Mesothelial cell of epicardium (in vitro differentiated cells): ENCODE measurements at regions not wholly inside any gene's neighbourhood (a gene's known extent, or its start where the extent isn't known, plus 50 kb on each side); places are given as distances from the start of the nearest gene placed in this dataset.

Source experiments
- DNase-seq, 2 experiments: peaks; one replicate each; pipeline ENCODE4 v3.0.0; 2021; ENCODE audit warnings: low spot score in 2 of 2; ENCODE audit not compliant: unreplicated experiment in 2 of 2
- H3K27ac Mint-ChIP-seq: 2 replicates; pipeline ENCODE4 v1.8.0; 2021; ENCODE audit warnings: mixed read lengths
- H3K27me3 Mint-ChIP-seq: 2 replicates; pipeline ENCODE4 v1.8.0; 2021; ENCODE audit warnings: low read depth, mixed read lengths
- H3K36me3 Mint-ChIP-seq: 2 replicates; pipeline ENCODE4 v1.8.0; 2021; ENCODE audit warnings: mixed read lengths
- H3K4me1 Mint-ChIP-seq: 2 replicates; pipeline ENCODE4 v1.8.0; 2021; ENCODE audit warnings: mixed read lengths
- H3K4me3 Mint-ChIP-seq: 2 replicates; pipeline ENCODE4 v1.8.0; 2021; ENCODE audit warnings: mild to moderate bottlenecking, moderate library complexity, mixed read lengths
- H3K9me3 Mint-ChIP-seq: 2 replicates; pipeline ENCODE4 v1.8.0; 2021; ENCODE audit warnings: mixed read lengths
- TF ChIP-seq, protein P1 (sequence below): fragments of 200-600 bp; sonication (generic); IDR thresholded peaks from one replicate; pipeline ENCODE4 v1.5.0; 2021; ENCODE audit warnings: antibody characterized with exemption; ENCODE audit not compliant: unreplicated experiment

DNA sequence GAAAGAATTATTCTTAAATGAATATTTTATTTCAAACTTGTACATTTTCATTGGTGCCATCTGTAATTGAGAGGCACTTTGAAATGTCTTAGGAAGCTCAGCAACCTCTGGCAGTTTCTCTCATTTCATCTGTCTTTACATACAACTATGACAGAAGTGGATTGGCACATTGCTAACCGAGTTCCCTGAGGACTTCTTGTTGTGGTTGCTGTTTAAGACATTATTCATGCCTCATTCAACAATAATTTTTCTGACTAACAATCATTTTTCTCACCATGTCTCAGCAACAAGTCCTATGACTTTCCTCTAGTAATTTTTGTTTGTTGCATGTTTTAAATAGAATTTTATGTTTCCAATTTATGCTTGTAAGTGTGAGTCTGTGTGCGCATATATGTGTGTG lies 284.0 kb upstream of the CWC22 start:
- no peaks in the 10 kb centered on the region for H3K4me1 Mint-ChIP-seq
- TF ChIP-seq, protein P1, sequence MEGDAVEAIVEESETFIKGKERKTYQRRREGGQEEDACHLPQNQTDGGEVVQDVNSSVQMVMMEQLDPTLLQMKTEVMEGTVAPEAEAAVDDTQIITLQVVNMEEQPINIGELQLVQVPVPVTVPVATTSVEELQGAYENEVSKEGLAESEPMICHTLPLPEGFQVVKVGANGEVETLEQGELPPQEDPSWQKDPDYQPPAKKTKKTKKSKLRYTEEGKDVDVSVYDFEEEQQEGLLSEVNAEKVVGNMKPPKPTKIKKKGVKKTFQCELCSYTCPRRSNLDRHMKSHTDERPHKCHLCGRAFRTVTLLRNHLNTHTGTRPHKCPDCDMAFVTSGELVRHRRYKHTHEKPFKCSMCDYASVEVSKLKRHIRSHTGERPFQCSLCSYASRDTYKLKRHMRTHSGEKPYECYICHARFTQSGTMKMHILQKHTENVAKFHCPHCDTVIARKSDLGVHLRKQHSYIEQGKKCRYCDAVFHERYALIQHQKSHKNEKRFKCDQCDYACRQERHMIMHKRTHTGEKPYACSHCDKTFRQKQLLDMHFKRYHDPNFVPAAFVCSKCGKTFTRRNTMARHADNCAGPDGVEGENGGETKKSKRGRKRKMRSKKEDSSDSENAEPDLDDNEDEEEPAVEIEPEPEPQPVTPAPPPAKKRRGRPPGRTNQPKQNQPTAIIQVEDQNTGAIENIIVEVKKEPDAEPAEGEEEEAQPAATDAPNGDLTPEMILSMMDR, result no peak
- no peak overlapping the region for H3K4me3 Mint-ChIP-seq
- peaks cover 14% of the 10 kb centered on the region for H3K9me3 Mint-ChIP-seq
- H3K27me3 Mint-ChIP-seq, result no peaks in the 10 kb centered on the region
- DNase-seq, result no peak
- H3K27ac Mint-ChIP-seq, result no peak overlapping the region
- H3K36me3 Mint-ChIP-seq, result no peaks in the 10 kb centered on the region

DNA sequence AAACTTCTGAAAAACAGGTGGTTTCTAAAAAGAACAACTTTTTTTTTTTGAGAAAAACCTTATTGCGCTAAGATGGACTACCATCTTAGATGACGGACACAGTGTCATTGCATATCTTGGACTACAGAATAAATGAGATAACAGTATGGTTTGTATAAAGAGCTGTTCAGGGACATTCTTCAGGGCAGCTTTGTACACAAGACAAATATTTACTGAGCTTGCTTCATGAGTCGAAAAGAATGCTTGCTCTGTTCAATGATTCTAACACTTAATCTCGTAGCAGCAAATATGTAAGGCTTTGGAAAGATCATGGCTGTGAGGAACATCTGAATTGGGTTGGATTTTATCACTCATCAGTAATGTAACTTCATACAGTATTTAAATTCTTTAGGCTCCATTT lies 282.5 kb upstream of the CWC22 start:
- H3K27ac Mint-ChIP-seq, result no peak overlapping the region
- TF ChIP-seq, protein P1, result no peak

DNA sequence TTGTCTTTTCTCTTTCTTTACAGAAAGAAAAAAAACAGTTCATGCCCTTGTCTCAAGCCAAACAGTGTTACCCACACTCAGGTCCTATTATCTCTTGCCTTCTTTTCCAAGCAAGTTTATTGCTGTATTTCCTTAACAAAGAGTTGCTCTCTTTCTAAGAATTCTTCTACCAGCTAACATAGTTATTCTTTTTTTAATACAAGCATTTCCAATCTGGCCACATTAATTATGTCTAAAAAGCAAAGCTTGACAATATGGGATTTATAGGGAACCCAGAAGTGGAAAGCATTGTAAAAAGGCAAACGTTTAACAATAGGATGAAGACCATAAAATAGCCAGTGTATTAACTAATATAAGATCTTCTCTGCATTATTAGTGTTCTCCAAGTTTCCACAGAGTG lies 272.5 kb upstream of the CWC22 start:
- Mint-ChIP-seq H3K36me3 (no peaks in the 10 kb centered on the region), H3K4me1 (no peaks in the 10 kb centered on the region), H3K9me3 (peaks cover 17% of the 10 kb centered on the region), H3K27me3 (no peaks in the 10 kb centered on the region), H3K27ac (no peak overlapping the region), H3K4me3 (no peak overlapping the region)
- DNase-seq, result no peak
- TF ChIP-seq, protein P1, result no peak

More for the DNA sequence above, 282.5 kb upstream of the CWC22 start:
- Mint-ChIP-seq H3K4me3 (no peak overlapping the region), H3K27me3 (no peaks in the 10 kb centered on the region), H3K36me3 (no peaks in the 10 kb centered on the region), H3K4me1 (no peaks in the 10 kb centered on the region), H3K9me3 (peaks cover 8% of the 10 kb centered on the region)
- DNase-seq, result no peak

DNA sequence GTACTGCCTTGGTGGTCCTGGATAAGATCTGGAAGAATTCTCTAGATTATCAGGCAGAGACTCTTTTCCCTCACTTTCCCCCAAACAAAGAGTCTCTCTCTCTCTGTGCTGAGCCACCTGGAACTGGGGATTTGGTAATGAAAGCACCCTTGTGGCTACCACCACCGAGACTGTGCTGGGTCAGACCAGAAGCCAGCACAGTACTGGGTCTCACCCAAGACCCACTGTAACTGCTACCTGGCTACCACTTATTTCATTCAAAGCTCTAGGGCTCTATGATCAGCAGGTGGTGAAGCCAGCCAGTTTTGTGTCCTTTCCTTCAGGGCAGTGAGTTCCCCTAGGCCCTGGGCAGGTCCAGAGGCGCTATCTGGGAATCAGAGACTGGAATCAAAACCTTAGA lies 269.6 kb upstream of the CWC22 start:
- Mint-ChIP-seq H3K9me3 (peaks cover 42% of the 10 kb centered on the region), H3K27ac (no peak overlapping the region)
- TF ChIP-seq, protein P1, result no peak

DNA sequence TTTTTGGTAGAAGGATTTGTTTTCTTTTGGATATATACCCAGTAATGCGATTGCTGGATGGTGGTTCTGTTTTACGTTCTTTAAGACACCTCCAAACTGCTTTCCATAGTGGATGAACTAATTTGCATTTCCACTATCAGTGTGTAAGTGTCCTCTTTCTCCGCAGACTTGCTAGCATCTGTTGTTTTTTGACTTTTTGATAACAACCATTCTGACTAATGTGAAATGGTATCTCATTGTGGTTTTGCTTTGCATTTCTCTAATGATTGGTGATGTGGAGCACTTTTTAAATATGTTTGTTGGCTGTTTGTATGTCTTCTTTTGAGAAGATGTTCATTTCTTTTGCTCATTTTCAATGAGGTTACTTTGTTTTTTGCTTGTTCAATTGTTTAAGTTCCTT lies 260.9 kb upstream of the CWC22 start:
- Mint-ChIP-seq H3K27ac (no peak overlapping the region), H3K4me3 (no peak overlapping the region), H3K27me3 (peaks cover 3% of the 10 kb centered on the region), H3K4me1 (no peaks in the 10 kb centered on the region), H3K9me3 (peaks cover 48% of the 10 kb centered on the region), H3K36me3 (peaks cover 2% of the 10 kb centered on the region)
- TF ChIP-seq, protein P1, result no peak
- no peak for DNase-seq

More for the DNA sequence above, 269.6 kb upstream of the CWC22 start:
- H3K4me3 Mint-ChIP-seq, result no peak overlapping the region
- peaks cover 2% of the 10 kb centered on the region for H3K36me3 Mint-ChIP-seq
- no peak for DNase-seq
- H3K4me1 Mint-ChIP-seq, result no peaks in the 10 kb centered on the region
- H3K27me3 Mint-ChIP-seq, result no peaks in the 10 kb centered on the region

DNA sequence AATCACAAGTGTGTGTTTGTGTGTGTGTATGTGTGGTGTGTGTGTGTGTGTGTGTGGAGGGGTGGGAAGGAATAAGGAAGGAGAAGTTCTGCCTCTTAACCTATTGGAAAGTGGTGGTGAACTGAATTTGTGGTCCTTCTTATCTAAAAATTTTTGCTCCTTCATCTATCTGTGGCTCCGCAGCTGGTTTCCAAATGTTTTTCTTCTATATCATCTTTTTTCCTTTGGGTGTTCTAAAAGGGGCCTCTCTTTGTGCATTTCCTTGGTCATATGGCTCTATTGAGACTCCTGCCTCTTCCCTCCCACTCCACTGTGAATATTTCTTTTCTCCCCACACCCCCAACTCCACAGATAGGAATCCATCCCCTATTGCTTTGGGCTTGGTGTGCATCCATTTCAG lies 254.9 kb upstream of the CWC22 start:
- Mint-ChIP-seq H3K27ac (no peak overlapping the region), H3K4me3 (no peak overlapping the region), H3K27me3 (peaks cover 5% of the 10 kb centered on the region), H3K36me3 (no peaks in the 10 kb centered on the region), H3K9me3 (peaks cover 22% of the 10 kb centered on the region), H3K4me1 (peaks cover 9% of the 10 kb centered on the region)
- TF ChIP-seq, protein P1, result no peak
- DNase-seq, result no peak
